ENCODE measurements at regions not wholly inside any gene's neighbourhood (a gene's known extent, or its start where the extent isn't known, plus 50 kb on each side); places are given as distances from the start of the nearest gene placed in this dataset.

DNA sequence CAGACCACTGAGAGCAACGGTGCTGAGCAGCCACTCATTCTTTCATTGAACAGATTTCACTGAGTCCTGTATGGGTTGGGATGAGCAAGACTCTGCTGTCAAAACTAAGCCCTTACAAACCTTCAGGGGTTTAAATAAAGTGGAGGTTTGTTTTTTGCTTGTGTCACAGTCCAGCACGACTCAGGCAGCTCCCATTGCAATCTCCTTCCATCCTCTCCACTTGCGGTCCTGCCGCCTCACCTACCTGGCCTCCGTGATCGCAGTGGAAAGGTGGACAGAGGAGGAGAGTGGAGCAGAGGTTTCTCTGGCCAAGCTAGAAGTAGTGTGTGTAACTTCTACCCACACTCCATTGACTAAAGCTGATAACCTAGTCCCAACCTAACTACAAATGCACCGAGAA is 332.2 kb downstream of the ZNF516 start:
- no peak for DNase-seq (ENCODE audit: extremely low spot score)
- TF ChIP-seq, protein P1, sequence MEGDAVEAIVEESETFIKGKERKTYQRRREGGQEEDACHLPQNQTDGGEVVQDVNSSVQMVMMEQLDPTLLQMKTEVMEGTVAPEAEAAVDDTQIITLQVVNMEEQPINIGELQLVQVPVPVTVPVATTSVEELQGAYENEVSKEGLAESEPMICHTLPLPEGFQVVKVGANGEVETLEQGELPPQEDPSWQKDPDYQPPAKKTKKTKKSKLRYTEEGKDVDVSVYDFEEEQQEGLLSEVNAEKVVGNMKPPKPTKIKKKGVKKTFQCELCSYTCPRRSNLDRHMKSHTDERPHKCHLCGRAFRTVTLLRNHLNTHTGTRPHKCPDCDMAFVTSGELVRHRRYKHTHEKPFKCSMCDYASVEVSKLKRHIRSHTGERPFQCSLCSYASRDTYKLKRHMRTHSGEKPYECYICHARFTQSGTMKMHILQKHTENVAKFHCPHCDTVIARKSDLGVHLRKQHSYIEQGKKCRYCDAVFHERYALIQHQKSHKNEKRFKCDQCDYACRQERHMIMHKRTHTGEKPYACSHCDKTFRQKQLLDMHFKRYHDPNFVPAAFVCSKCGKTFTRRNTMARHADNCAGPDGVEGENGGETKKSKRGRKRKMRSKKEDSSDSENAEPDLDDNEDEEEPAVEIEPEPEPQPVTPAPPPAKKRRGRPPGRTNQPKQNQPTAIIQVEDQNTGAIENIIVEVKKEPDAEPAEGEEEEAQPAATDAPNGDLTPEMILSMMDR (IDR thresholded peaks at IDR 0.05; ENCODE audit: control extremely low read depth, extremely low read depth, low read depth, missing control alignments), result no peak
- ChIA-PET POLR2A (no interaction called here), CTCF (no interaction called here)

DNA sequence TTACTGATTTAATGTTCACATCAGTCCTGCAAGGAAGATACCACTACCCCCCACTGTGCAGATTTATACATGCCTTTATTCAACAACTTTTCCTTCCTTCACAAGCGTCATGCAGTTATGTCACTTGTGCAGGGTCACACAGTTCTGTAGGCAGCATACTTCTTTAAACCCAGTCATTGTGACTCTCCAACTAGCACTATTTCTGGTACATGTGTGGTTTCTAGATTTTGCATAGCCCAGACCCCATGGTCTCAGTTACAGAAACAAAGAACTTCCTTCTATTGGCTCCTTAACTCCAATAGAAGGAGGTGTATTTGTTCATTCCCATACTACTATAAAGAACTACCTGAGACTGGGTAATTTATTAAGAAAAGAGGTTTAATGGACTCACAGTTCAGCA is 333.1 kb downstream of the ZNF516 start:
- no peak for DNase-seq (ENCODE audit: extremely low spot score)
- CTCF ChIA-PET, result no interaction called here
- POLR2A ChIA-PET, result no interaction called here
- TF ChIP-seq, protein P1 (IDR thresholded peaks at IDR 0.05; ENCODE audit: control extremely low read depth, extremely low read depth, low read depth, missing control alignments), result no peak

DNA sequence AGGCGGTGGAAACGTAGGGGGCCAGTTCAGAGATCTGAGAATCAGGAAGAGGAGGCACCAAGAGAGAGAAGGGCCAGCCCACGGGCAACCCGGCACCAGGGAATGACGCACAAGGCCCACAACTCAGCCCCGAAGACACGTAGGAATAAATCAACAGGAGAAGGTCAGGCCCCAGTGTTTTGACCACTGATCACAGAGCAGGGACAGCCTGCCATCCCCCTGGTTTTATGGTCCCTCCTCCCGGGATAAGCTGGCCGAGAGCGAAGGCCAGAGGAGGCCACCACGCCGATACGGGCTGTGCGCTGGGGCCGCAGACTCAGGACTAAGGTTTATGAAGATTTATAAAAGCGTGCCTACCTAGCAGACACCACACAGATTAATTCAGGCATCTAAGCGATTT is 341.4 kb downstream of the ZNF516 start:
- TF ChIP-seq, protein P1 (IDR thresholded peaks at IDR 0.05; ENCODE audit: control extremely low read depth, extremely low read depth, low read depth, missing control alignments), result no peak
- POLR2A ChIA-PET, result no interaction called here
- CTCF ChIA-PET, result interaction anchor here (1.3 kb wide), 1 partner anchor 43 kb away, joined by 3 read pairs; no protein-coding TSS in a partner anchor
- no peak for DNase-seq (ENCODE audit: extremely low spot score)

DNA sequence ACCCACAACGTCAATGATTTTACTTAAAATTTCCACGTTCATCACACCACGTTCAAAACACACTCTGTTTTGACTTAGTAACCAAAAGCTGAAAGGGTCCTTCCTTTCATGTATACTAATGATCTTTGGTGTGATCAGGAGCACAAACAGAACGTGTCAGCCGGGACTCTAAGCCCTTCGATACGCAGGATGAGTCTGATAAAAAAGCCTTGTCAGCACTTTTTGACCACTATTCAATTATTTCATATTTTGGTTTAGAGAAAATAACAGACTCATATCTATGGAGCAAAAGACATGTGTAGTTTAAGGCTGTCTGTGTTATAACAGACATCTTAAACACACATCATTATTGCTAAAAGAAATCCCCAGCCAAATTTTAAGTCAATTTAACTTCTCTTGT is 345.3 kb downstream of the ZNF516 start:
- ChIA-PET CTCF (no interaction called here), POLR2A (no interaction called here)
- DNase-seq (ENCODE audit: extremely low spot score), result no peak
- TF ChIP-seq, protein P1 (IDR thresholded peaks at IDR 0.05; ENCODE audit: control extremely low read depth, extremely low read depth, low read depth, missing control alignments), result no peak

DNA sequence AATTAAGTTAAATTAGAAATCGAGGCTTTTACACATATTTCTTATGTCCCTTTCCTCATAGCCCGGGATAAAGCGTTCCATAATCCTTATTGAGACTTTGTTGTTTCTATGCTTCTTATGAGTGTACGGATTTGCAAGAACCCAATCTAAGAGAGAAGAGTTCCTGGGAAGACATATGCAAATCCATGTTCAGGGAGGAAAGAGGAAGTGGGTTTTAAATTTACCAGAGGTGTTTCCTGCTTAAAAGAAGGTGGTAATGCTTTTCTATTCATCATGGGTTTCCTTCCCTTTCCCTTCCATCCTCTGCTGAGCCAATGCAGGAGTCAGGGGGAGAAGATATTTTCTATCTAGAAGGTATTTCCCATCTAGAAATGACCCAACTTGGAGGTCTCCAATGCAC is 345.8 kb downstream of the ZNF516 start:
- DNase-seq (ENCODE audit: extremely low spot score), result no peak
- ChIA-PET POLR2A (no interaction called here), CTCF (no interaction called here)
- TF ChIP-seq, protein P1 (IDR thresholded peaks at IDR 0.05; ENCODE audit: control extremely low read depth, extremely low read depth, low read depth, missing control alignments), result no peak

DNA sequence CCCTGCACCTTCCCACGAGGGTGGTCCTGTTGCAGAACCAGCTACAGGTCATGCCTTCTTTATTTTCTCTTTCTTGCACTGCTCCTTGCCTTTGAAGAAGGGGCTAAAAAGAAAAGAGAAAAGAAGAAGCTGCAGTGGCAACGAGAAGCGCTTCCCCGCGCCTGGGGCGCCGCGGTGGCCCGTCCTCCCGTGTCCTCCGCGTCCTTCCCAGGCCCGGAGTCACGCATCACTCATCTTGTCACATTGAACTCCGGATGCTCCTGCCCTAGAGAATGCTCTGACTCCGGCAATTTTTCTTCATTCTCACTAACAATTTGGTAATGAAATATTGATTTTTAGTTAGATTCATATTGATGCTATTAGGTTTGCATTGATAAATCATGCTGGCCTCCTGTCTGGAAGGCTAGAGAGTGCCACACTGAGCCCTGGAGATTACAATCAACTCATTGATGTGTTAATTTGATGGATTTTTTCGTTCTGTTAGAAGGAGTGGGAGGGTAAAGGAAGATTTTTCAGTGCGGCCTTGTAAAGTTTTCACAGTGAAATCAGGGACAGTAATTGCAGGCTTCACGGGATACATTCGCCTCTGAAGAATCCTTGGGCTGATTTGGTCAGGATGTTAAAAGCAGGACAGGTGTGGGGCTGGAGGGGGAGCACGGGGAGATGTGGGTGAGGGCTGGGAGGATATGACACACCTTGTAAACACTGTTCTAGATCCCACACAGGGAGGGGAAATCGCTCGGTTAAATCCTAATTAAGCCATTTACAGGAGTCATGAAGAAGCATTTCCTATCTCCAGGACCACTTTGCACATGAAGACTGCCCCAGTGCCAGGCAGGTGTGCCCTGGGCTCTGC is 349.3 kb downstream of the ZNF516 start:
- no peak for DNase-seq (ENCODE audit: extremely low spot score)
- TF ChIP-seq, protein P1 (IDR thresholded peaks at IDR 0.05; ENCODE audit: control extremely low read depth, extremely low read depth, low read depth, missing control alignments), result no peak
- CTCF ChIA-PET, result no interaction called here
- POLR2A ChIA-PET, result no interaction called here
